ENCODE measurements at regions not wholly inside any gene's neighbourhood (a gene's known extent, or its start where the extent isn't known, plus 50 kb on each side); places are given as distances from the start of the nearest gene placed in this dataset.

- TF ChIP-seq CTCF (IDR thresholded peaks at IDR 0.05; ENCODE audit: insufficient read depth, low read length, poor library complexity, severe bottlenecking) (no peak), EZH2phosphoT487 (conservative IDR thresholded peaks at IDR 0.05; ENCODE audit: low read length) (no peak)
Observed at GRCh38 chr2:9145752-9146430, 60.7 kb upstream of the ASAP2 start.
